Pulmonary artery endothelial cell (primary cell): ENCODE measurements at regions not wholly inside any gene's neighbourhood (a gene's known extent, or its start where the extent isn't known, plus 50 kb on each side); places are given as distances from the start of the nearest gene placed in this dataset.

Experiments
- DNase-seq: peaks from one replicate; pipeline ENCODE4 v3.0.0-alpha.2; 2011; ENCODE audit warnings: low read depth, low spot score

GRCh38 chr13:74423434-74423833, 289.2 kb upstream of the KLF12 start:
- DNase-seq, result no peak

DNA sequence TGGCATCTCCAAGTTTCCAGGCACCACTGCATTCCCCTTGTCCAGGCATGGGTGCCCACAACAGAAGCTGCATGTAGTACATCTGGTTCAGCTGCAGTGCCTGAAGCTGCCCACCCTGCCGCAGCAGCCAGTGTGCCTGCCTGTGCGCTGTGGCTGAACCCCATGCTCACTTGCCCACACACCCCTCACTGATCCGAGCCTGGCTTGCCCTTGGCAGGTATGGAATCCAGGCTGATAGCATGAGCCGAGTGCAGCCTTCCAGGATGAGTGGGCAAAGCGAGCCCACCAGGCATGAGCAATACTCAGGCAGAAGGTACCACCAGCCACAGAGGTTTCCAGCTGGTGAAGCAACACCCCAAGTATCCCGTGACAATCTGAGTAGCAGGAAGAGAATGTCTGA, 280.3 kb upstream of the KLF12 start:
- no peak for DNase-seq

DNA sequence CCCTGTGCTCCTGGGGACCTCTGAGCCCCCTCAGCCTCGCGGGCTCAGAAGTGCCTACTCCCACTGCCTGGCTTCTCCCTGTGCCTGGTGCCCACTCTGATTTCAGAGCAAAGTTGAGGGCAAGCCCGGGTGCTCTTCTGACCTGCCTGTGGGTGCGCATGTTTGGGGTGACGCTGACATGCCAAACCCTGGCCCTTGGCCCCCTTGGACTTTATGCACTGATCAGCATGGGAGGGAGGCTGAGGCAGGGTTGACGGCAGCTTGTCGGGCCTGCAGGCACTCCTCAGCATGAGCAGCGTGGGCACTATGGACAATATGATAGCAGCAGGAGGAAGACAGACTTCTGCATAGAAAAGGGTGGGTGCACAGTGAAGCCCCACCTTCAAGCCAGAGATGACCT, 279.3 kb upstream of the KLF12 start:
- DNase-seq, result no peak

GRCh38 chr13:74409551-74409950, 275.3 kb upstream of the KLF12 start:
- DNase-seq, result no peak

GRCh38 chr13:74406420-74406819, 272.2 kb upstream of the KLF12 start:
- no peak for DNase-seq

DNA sequence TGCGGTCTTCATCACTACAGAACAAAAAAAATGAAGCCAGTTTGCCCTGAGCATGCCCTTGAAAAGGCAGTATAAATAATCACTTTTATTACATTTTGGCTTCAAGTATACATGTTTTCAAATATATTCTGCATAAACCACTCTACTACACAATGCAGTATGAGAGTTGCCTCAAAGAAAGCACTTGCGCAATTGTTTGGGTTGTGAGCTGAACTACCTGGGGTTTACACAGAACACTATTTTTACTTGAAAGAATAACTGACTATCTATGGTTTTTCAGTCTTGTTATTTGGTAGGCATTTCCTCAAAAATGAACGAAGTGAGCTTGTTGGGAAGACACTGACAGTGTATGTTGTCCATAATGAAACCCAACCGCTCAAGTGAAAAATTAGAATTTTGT, 264.4 kb upstream of the KLF12 start:
- no peak for DNase-seq

DNA sequence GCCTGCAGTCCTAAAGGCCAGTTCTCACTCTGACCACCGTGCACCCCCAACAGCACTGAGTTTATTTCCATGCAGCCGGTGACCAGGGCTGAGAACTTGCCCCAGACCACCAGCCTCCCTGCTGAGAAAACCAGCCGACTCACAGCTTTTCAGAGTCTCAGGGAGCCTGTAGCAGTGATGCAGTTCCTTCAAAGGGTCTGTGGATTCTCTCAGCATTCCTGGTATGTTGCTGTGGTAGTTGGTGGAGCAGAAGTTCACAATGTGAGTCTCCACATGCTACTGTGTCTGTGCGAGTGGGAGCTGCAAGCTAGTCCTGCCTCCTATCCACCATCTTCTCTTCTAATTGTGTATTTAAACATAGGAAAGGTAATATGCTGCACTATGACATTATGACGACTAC, 254.9 kb upstream of the KLF12 start:
- no peak for DNase-seq

- no peak for DNase-seq
These were observed 254.4 kb upstream of the KLF12 start for GRCh38 chr13:74388626-74389025.

GRCh38 chr13:74372511-74372910, 238.3 kb upstream of the KLF12 start:
- no peak for DNase-seq

DNA sequence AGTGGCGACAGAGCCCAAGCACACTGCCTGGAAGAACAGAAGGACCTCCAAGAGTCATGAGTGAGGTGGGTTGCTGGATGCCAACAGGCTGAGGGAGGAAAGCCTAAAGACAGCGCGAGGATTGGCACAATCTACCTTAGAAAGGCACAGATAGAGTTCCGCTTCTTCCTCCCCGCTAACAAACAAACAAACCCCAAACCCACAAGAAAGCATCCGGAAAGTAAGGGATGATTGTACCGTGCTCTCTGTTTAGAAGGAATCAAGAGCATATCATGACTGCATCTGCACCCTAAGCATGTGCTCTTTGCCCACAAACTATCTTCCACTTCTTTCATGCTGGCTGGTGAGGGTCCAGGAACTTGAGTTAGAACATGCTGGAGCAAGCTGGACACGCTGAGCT, 233.0 kb upstream of the KLF12 start:
- DNase-seq, result no peak

GRCh38 chr13:74361274-74361673, 227.1 kb upstream of the KLF12 start:
- no peak for DNase-seq

DNA sequence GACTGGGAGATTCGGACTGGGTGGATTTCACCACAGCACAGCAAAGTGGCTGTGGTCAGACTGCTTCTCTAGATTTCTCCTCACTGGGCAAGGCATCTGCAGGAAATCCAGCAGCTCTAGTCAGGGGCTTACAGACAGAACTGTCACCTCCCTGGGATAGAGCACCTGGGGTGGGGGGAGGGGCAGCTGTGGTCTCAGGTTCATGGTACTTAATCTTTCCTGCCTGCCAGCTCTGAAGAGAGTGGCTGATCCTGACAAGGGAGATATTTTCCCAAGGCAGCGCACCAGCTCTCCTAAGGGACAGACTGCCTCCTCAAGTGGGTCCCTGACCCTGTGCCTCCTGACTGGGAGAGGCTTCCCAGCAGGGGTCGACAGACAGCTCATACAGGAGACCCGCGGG, 212.8 kb upstream of the KLF12 start:
- no peak for DNase-seq

GRCh38 chr13:74338341-74338740, 204.1 kb upstream of the KLF12 start:
- no peak for DNase-seq

DNA sequence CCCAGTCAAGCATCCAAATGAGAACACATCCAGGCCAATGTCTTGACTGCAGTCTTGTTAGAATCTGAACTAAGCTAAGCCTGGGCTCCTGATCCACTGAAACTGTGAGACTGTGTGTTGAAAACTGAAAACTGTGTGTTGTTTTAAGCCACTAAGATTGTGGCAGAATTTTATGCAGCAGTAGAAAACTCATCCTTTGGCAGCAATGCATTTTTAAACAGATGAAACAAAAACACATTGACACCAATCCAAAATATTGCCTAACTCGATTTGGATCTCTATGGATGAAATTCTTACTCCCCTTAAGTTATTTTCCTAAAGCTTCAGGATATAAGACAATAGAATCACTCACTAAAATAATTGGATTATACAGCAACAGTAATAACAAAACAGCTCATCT, 202.3 kb upstream of the KLF12 start:
- DNase-seq, result no peak

DNA sequence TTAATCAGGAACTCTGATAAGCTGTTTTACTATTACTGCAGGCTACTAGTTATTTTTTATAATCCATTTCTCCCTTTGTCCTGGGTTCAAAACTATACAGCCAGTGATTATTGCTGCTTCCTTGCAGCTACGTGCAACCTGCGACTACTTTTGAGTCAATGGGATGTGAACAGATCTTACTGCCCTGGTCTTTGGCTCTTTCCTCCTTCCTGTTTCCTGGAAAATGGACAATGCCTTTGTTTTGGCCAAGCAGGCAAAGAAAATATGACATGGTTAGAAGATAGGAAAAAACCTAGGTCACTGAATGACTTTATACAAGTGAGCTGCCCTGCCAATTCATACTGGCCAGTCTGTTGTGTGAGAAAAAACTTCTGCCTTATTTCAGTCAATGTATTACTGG, 201.2 kb upstream of the KLF12 start:
- no peak for DNase-seq

GRCh38 chr13:74329962-74330361, 195.8 kb upstream of the KLF12 start:
- no peak for DNase-seq

GRCh38 chr13:74325106-74325505, 190.9 kb upstream of the KLF12 start:
- no peak for DNase-seq

- DNase-seq, result no peak
These were observed 190.1 kb upstream of the KLF12 start for GRCh38 chr13:74324338-74324737.

DNA sequence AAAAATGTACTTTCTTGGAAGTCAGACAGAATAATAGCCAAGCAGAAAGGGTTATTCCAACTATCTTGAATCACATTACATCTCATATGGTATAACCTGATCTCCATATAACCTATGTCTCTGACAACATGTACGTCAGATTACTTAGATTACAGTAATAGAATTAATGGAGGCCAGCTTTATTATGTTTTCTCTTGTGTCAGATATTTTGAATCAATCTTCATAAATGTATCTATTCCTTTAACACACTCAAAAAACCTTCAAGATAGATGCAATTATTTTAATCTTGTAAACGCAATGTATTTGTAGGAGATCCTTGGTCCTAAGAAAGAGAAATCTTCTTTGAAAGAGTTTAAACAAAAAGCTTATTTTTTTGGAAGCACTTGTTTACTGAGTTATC, 188.4 kb upstream of the KLF12 start:
- DNase-seq, result no peak

DNA sequence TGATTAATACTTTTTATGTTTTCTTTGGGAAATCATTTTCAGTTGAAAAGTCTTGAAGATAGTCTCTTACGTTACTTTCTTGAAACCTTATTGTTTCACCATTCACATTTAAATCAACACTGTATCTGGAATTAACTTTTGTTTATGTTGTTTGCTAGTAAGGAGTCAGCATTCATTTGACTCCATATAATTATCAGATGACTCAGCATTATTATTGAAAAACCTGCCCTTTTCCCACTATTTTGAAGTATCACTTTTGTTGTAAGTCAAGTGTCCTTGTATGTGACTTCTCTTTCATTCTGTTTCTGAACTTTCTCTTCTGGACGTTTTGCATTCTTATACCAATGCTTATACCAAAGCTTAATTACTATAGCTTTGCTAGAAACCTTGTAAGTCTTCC, 186.1 kb upstream of the KLF12 start:
- no peak for DNase-seq

- no peak for DNase-seq
These were observed 182.3 kb upstream of the KLF12 start for GRCh38 chr13:74316547-74316946.

DNA sequence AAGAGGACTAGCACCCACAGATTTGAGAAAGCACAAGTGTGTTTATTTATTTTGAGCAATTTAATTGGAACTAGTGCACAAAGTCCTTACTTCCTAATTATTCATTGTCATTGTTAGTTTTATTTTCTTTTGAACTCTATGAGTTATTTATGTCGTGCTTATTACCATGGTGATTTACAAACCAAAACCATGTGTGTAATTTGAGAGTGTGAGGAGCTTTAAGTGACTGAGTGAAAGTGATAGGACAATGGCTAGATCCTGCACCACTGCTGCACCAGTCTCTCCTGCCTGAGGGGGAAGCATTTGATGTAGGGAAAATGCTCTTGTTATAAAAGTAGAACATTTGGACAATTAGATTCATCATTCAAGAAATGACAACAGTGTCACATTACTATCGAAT, 172.3 kb upstream of the KLF12 start:
- no peak for DNase-seq

DNA sequence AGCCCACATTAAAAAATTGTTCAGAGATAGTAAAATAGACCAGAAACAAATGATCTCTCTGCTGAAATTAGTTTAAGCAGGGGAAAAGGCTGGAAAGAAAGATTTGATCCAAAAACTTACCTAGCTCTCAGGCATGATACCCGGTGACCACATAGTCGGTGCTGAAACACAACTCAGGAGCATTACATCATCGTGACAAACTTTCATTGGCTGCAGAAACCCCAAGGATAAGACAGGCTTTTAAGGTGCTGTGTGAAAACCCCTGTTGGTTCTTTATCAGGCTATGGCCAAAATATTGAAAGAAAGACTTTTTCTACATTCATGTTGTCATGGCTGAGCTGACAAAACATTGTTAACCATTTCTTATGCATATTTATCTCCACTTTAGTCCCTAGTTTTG, 171.7 kb upstream of the KLF12 start:
- no peak for DNase-seq

- DNase-seq, result no peak
These were observed 167.2 kb upstream of the KLF12 start for GRCh38 chr13:74301258-74301935.
